Lung (tissue), 11 donors: ENCODE measurements at regions not wholly inside any gene's neighbourhood (a gene's known extent, or its start where the extent isn't known, plus 50 kb on each side); places are given as distances from the start of the nearest gene placed in this dataset.

Experiments used
- ATAC-seq: fragments of 200-7000 bp; cut with Tn5 transposase; one replicate; pipeline ENCODE4 v1.9.1; 2020; ENCODE audit warnings: moderate number of reproducible peaks; ENCODE audit not compliant: insufficient read depth, low FRiP score
- DNase-seq, 3 donors: peaks; one replicate each; pipeline ENCODE4 v3.0.0-alpha.2; 2013 to 2017
- H3K27ac ChIP-seq, 2 donors: one replicate each; pipeline ENCODE4 v1.5.1; 2013; ENCODE audit warnings: mild to moderate bottlenecking in 2 of 2, moderate library complexity in 2 of 2, control low read depth in 1 of 2, inconsistent platforms in 1 of 2, low read depth in 1 of 2, low read length in 1 of 2
- H3K27me3 ChIP-seq, 3 donors: one replicate each; pipeline ENCODE4 v1.5.1; 2013; ENCODE audit warnings: low read length in 2 of 3; ENCODE audit not compliant: control insufficient read depth in 3 of 3, insufficient read depth in 3 of 3
- H3K36me3 ChIP-seq, 4 donors: one replicate each; pipeline ENCODE4 v1.5.1; 2013; ENCODE audit warnings: low read length in 4 of 4, mild to moderate bottlenecking in 1 of 4, moderate library complexity in 1 of 4; ENCODE audit not compliant: control insufficient read depth in 4 of 4, insufficient read depth in 4 of 4
- H3K4me1 ChIP-seq, 5 donors: one replicate each; pipeline ENCODE4 v1.5.1; 2013; ENCODE audit warnings: low read length in 5 of 5, mild to moderate bottlenecking in 2 of 5, moderate library complexity in 1 of 5; ENCODE audit not compliant: control insufficient read depth in 5 of 5, insufficient read depth in 5 of 5
- H3K4me3 ChIP-seq: one replicate; pipeline ENCODE4 v1.5.1; 2013; ENCODE audit warnings: mild to moderate bottlenecking, control low read depth, moderate library complexity
- H3K9ac ChIP-seq, 2 donors: one replicate each; pipeline ENCODE4 v1.5.1; 2013; ENCODE audit warnings: low read length in 2 of 2, control low read depth in 1 of 2; ENCODE audit not compliant: insufficient read depth in 1 of 2
- H3K9me3 ChIP-seq, 4 donors: one replicate each; pipeline ENCODE4 v1.5.1; 2013; ENCODE audit warnings: low read length in 3 of 4, mild to moderate bottlenecking in 1 of 4, moderate library complexity in 1 of 4; ENCODE audit not compliant: control insufficient read depth in 4 of 4, insufficient read depth in 3 of 4
- CTCF ChIP-seq: IDR thresholded peaks from 2 replicates; pipeline ENCODE4 v1.5.1; 2012; ENCODE audit warnings: mild to moderate bottlenecking; ENCODE audit errors: control extremely low read depth, extremely low read depth
- WGBS, 2 donors: extraction: QIAGEN DNeasy Blood & Tissue Kit; methylation state at CpG; one replicate each; pipeline ENCODE4 v1.1.7; 2013; 5-methylcytosine and 5-hydroxymethylcytosine counted together
- donor health status: control.
- donor health status: control.
- donor health status: Bipolar disorder and iron deficiency.
- donor health status: healthy.
- donor health status: DM: yes; HTN: yes; CAD: no.

GRCh38 chr4:19358015-19358414, 893.7 kb upstream of the SLIT2 start:
- Histone ChIP-seq H3K9ac (no peak overlapping the region), H3K27me3 (no peaks in the 10 kb centered on the region), H3K4me3 (no peak overlapping the region), H3K4me1 (no peaks in the 10 kb centered on the region), H3K9me3 (no peaks in the 10 kb centered on the region), H3K27ac (no peak overlapping the region), H3K36me3 (no peaks in the 10 kb centered on the region)
- TF ChIP-seq CTCF, result no peak
- ATAC-seq, result no peak
- DNase-seq, result no peak
- WGBS, 2 donors, result 51 to 60% methylated on average over 2 of the region's 2 CpGs

GRCh38 chr4:19349416-19349815, 902.3 kb upstream of the SLIT2 start:
- TF ChIP-seq CTCF, result no peak
- DNase-seq (no peak), ATAC-seq (no peak)
- no peaks in the 10 kb centered on the region for H3K27me3 ChIP-seq
- H3K27ac ChIP-seq, result no peak overlapping the region
- no peaks in the 10 kb centered on the region for H3K9me3 ChIP-seq
- no peaks in the 10 kb centered on the region for H3K4me1 ChIP-seq
- WGBS, 2 donors, result 77 to 90% methylated on average over 1 of the region's 1 CpG
- no peak overlapping the region for H3K4me3 ChIP-seq
- no peak overlapping the region for H3K9ac ChIP-seq
- H3K36me3 ChIP-seq, result no peaks in the 10 kb centered on the region

- no peak overlapping the region for H3K27ac ChIP-seq
- no peaks in the 10 kb centered on the region for H3K9me3 ChIP-seq
- no peak overlapping the region for H3K9ac ChIP-seq
- H3K27me3 ChIP-seq, result no peaks in the 10 kb centered on the region
- H3K36me3 ChIP-seq, result no peaks in the 10 kb centered on the region
- TF ChIP-seq CTCF, result no peak
- no peak overlapping the region for H3K4me3 ChIP-seq
- no peak for ATAC-seq
- DNase-seq, result no peak
- no peaks in the 10 kb centered on the region for H3K4me1 ChIP-seq
Measured at GRCh38 chr4:19348746-19349145, 903.0 kb upstream of the SLIT2 start.

- H3K9me3 ChIP-seq, result peaks cover 0 to 2% (median 0%) of the 10 kb centered on the region in 4 donors
- no peak overlapping the region for H3K9ac ChIP-seq
- H3K27ac ChIP-seq, result no peak overlapping the region
- DNase-seq, result peak in 1 of 3 donors; percentile 7
- H3K36me3 ChIP-seq, result no peaks in the 10 kb centered on the region
- no peak overlapping the region for H3K4me3 ChIP-seq
- TF ChIP-seq CTCF, result no peak
- no peaks in the 10 kb centered on the region for H3K4me1 ChIP-seq
- no peaks in the 10 kb centered on the region for H3K27me3 ChIP-seq
- WGBS, 2 donors, result 66 to 77% methylated on average over 3 of the region's 3 CpGs
- no peak for ATAC-seq
Measured at GRCh38 chr4:19346636-19347035, 905.1 kb upstream of the SLIT2 start.
